DOHH2 (cell line): ENCODE measurements at regions not wholly inside any gene's neighbourhood (a gene's known extent, or its start where the extent isn't known, plus 50 kb on each side); places are given as distances from the start of the nearest gene placed in this dataset.

ENCODE experiments used
- CTCF ChIP-seq: fragments of 200-600 bp; sonication (generic); IDR thresholded peaks from one replicate; pipeline ENCODE4 v1.5.1; 2014; ENCODE audit warnings: antibody characterized with exemption, mild to moderate bottlenecking, low read depth, low read length; ENCODE audit not compliant: poor library complexity, severe bottlenecking
- EZH2phosphoT487 ChIP-seq: fragments of 200-600 bp; sonication (generic); IDR thresholded peaks from 2 replicates; pipeline ENCODE4 v1.6.1; 2017; ENCODE audit warnings: borderline replicate concordance, mild to moderate bottlenecking, antibody characterized with exemption, low read length, moderate library complexity, mixed read lengths

GRCh38 chr5:77904362-77904761, 128.2 kb upstream of the TBCA start:
- TF ChIP-seq CTCF, result no peak
- no peak for TF ChIP-seq EZH2phosphoT487
